Muscle of leg (tissue), 3 donors: ENCODE measurements at regions not wholly inside any gene's neighbourhood (a gene's known extent, or its start where the extent isn't known, plus 50 kb on each side); places are given as distances from the start of the nearest gene placed in this dataset.
A peak's percentile ranks its signal among the peaks of the same experiment; 100 is the strongest.

Experiments
- DNase-seq: peaks from one replicate; pipeline ENCODE4 v3.0.0; 2013
- H3K27ac ChIP-seq: one replicate; pipeline ENCODE4 v1.5.1; 2013; ENCODE audit warnings: mild to moderate bottlenecking, low read length, control low read depth
- H3K27me3 ChIP-seq: one replicate; pipeline ENCODE4 v1.6.1; 2013; ENCODE audit warnings: low read length; ENCODE audit not compliant: control insufficient read depth, insufficient read depth
- H3K36me3 ChIP-seq: one replicate; pipeline ENCODE4 v1.6.1; 2013; ENCODE audit warnings: low read length; ENCODE audit not compliant: control insufficient read depth, insufficient read depth
- H3K4me1 ChIP-seq: one replicate; pipeline ENCODE4 v1.6.1; 2013; ENCODE audit warnings: low read length; ENCODE audit not compliant: control insufficient read depth, insufficient read depth
- H3K4me3 ChIP-seq: one replicate; pipeline ENCODE4 v1.5.1; 2013; ENCODE audit warnings: low read length, control low read depth
- H3K9me3 ChIP-seq: replicated peaks from 2 replicates; pipeline ENCODE4 v1.6.1; 2013; ENCODE audit warnings: low read depth, low read length; ENCODE audit not compliant: control insufficient read depth
- WGBS: methylation state at CpG from one replicate; pipeline ENCODE4 v1.1.5; 2013; ENCODE audit warnings: missing lambda C conversion rate; ENCODE audit not compliant: insufficient coverage; 5-methylcytosine and 5-hydroxymethylcytosine counted together

DNA sequence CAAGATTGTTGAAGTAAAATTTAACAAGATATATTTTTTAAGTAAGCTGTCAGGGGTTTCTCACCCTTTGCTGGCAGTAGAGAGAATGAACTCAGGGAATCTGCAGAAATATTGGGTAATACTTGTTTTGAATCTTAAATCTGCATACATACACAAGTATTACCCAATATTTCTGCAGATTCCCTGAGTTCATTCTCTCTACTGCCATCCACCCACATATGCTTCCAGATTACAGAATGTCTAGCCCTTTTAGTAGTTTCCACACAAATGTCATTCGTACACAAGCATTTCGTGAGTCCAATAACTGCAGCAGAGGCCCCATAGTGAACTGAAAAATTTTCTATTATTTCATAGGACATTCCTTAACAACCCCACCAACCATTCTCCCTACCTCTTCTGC lies 69.6 kb upstream of the TNFRSF21 start:
- WGBS: 93% methylated on average over 2 of the region's 2 CpGs
- DNase-seq: no peak
- Histone ChIP-seq H3K9me3 (no peaks in the 10 kb centered on the region), H3K27ac (no peak overlapping the region), H3K4me1 (no peaks in the 10 kb centered on the region), H3K4me3 (no peak overlapping the region), H3K36me3 (no peaks in the 10 kb centered on the region), H3K27me3 (no peaks in the 10 kb centered on the region)

DNA sequence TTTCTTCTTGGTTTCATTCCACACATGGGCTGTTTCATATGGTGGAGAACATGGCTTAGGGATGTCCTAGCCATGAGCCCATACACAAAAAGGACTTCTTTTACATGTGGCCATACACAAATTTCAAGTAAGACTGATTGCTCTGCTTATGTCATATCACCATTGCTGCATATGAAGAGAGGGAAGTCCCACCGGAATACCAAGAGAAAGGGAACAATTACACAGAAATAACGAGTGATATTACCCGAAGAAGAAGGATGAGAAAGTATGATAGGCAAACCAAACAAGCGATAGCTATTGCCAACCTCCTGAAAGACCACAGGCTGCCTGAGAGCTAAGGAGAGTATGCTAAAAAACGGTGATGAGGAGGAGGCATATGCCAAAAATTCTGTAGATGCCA lies 70.5 kb upstream of the TNFRSF21 start:
- H3K4me1 ChIP-seq: no peaks in the 10 kb centered on the region
- no peak overlapping the region for H3K4me3 ChIP-seq
- H3K9me3 ChIP-seq: no peaks in the 10 kb centered on the region
- 89% methylated on average over 3 of the region's 5 CpGs for WGBS
- no peak overlapping the region for H3K27ac ChIP-seq
- no peak for DNase-seq
- no peaks in the 10 kb centered on the region for H3K36me3 ChIP-seq
- no peaks in the 10 kb centered on the region for H3K27me3 ChIP-seq

DNA sequence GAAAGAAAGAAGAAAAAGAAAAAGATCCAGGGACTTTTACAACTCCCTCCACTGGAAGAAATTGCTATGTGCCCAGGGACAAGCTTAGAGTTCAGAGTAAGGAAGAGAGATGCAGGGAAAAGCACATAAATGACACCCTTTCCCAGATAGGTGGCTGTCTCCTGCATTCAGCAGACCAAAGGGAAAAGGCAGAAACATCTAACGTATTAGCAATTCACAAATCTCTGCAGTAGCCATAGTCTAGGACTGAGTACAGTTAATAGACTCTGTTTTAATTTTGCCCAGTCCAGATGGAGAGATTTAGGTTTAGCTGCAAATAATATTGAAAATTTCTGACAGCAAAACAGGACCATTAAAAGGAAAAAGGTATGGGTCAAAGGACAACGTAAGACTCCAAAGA lies 71.3 kb upstream of the TNFRSF21 start:
- H3K4me1 ChIP-seq: no peaks in the 10 kb centered on the region
- no peaks in the 10 kb centered on the region for H3K27me3 ChIP-seq
- DNase-seq: no peak
- no peak overlapping the region for H3K27ac ChIP-seq
- H3K36me3 ChIP-seq: no peaks in the 10 kb centered on the region
- H3K9me3 ChIP-seq: no peaks in the 10 kb centered on the region
- H3K4me3 ChIP-seq: no peak overlapping the region
- no CpG with 5 or more reads among the region's 2 CpGs for WGBS

DNA sequence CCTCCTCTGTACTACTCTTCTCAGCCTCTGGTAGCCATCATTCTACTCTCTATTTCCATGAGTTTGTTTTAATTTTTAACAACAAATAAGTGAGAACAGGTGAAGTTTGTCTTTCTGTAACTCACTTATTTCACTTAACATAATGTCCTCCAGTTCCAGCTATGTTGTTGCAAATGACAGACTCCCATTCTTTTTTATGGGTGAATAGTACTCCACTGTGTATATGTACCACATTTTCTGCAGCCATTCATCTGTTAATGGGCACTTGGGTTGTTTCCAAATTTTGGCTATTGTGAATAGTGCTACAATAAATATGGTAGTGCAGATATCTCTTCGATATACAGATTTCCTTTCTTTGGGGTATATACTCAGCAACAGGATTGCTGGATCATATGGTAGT lies 73.7 kb upstream of the TNFRSF21 start:
- Histone ChIP-seq H3K9me3 (no peaks in the 10 kb centered on the region), H3K36me3 (no peaks in the 10 kb centered on the region), H3K4me3 (no peak overlapping the region), H3K4me1 (no peaks in the 10 kb centered on the region), H3K27me3 (no peaks in the 10 kb centered on the region), H3K27ac (no peak overlapping the region)
- WGBS: no CpG with 5 or more reads among the region's 1 CpG
- DNase-seq: no peak

DNA sequence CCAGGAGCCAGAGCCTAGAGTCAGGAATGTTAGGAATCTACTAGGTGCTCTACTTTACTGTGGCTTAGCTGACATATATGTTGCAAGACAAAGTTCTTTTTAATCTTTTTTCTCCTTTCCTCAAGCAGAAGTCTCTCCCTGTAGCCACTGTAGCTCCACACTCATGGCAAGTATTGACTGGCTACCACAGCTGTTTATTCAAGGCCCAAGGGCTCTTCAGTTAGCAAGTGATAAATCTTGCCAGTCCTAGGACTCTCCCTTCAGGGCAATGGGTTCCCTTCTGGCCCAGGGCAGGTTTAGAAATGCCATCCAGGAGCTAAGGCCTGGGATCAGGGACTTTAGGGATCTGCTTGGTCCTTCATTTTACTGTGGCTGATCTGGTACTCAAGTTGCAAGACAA lies 82.0 kb upstream of the TNFRSF21 start:
- Histone ChIP-seq H3K9me3 (peaks cover 3% of the 10 kb centered on the region), H3K4me1 (no peaks in the 10 kb centered on the region), H3K36me3 (no peaks in the 10 kb centered on the region), H3K27me3 (no peaks in the 10 kb centered on the region), H3K27ac (no peak overlapping the region), H3K4me3 (no peak overlapping the region)
- DNase-seq: no peak

DNA sequence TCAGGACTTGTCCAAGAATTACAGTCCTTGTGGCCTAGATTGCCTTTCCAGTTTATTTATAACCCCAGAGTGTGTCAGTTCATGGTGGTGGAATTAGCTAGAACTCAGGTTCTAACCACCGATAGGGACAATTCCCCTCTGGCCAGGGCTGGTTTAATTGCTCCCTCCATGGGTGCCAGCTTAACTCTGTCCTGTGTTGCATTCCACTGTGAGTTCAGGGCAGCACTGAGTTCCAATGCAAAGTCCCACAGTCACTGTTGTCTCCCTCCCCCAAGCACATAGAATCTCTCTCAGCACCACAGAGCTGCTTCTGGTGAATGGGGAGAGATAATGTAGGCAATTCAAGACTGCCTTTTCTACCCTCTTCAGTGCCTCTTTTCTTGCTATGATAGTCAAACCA lies 82.5 kb upstream of the TNFRSF21 start:
- Histone ChIP-seq H3K27me3 (no peaks in the 10 kb centered on the region), H3K4me3 (no peak overlapping the region), H3K4me1 (no peaks in the 10 kb centered on the region), H3K27ac (no peak overlapping the region), H3K36me3 (no peaks in the 10 kb centered on the region), H3K9me3 (peaks cover 3% of the 10 kb centered on the region)
- 80% methylated on average over 1 of the region's 1 CpG for WGBS
- DNase-seq: no peak

DNA sequence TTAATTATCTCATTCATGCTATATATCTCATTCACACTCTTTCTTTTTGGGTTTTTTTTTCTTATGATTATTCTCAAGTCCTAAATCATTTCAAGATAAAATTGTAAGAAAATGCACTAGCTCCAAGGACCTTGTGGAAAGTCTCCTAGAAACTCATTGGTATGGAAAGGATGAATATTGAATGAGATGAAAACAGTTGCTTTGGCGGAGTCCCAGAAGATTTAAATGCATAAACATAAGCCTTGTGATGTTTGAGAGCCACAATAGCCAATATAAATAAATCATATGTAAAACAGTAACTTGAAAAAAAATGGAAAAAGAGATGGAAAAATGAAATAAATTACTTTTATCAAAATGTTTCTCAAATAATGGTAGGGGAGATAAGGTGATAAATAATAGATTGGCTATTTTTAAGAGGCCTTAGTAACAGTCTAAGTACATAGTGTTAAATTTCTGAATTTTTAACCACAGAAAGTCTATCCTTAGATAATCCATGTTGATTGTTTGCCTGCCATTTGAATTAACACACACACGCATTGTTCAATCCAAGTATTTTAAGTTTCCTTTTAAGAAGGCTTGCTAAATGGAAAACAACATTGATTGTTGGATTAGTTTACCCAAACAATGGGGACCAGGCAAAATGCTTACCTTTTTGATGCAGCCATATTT lies 81.1 kb upstream of the CD2AP start:
- Histone ChIP-seq H3K27me3 (no peaks in the 10 kb centered on the region), H3K27ac (no peak overlapping the region), H3K9me3 (no peaks in the 10 kb centered on the region), H3K36me3 (no peaks in the 10 kb centered on the region), H3K4me1 (no peaks in the 10 kb centered on the region), H3K4me3 (no peak overlapping the region)
- DNase-seq: no peak
- no CpG with 5 or more reads among the region's 2 CpGs for WGBS

DNA sequence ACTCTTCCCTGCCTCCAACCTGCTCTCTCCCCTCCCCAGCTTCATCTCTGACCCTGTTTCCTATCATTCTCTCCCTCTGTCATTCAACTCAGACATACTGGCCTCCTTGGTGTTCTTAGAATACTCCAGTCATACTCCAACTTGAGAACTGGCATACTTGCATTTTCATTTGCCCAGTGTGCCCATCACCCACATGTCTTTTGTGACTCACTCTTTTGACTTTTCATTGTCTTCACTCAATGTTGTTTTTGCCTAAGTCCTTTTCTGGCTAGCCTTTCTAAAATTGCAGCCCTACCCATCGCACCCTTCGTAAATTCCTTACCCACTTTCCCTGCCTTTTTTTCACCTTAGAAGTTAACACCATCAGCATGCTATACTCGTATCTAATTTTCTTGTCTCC lies 77.0 kb upstream of the CD2AP start:
- no peak for DNase-seq
- no peak overlapping the region for H3K4me3 ChIP-seq

DNA sequence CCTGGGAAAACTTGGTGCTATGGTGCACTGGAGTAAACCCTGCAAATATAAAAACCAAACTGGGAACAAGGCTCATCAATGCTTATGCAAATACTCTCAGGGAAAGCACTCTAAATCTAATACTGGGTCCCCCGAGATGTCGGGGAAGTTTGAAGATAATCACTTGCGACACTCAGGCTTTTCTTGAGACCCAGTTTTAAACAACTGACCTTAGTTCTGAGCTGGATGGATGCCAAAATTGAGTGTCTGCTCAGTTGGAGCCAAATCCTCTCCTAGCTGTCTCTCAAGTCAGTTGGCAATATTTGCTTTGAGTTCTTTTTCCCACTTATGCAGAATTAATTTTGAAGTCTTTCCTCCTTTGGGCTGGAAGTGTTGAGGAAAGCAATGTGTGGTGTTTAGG lies 75.5 kb upstream of the CD2AP start:
- WGBS: 80% methylated on average over 1 of the region's 3 CpGs
- H3K4me3 ChIP-seq: no peak overlapping the region

More for the DNA sequence above, 77.0 kb upstream of the CD2AP start:
- 87% methylated on average over 2 of the region's 3 CpGs for WGBS
- Histone ChIP-seq H3K27ac (no peak overlapping the region), H3K36me3 (no peaks in the 10 kb centered on the region), H3K27me3 (no peaks in the 10 kb centered on the region), H3K4me1 (no peaks in the 10 kb centered on the region), H3K9me3 (no peaks in the 10 kb centered on the region)

DNA sequence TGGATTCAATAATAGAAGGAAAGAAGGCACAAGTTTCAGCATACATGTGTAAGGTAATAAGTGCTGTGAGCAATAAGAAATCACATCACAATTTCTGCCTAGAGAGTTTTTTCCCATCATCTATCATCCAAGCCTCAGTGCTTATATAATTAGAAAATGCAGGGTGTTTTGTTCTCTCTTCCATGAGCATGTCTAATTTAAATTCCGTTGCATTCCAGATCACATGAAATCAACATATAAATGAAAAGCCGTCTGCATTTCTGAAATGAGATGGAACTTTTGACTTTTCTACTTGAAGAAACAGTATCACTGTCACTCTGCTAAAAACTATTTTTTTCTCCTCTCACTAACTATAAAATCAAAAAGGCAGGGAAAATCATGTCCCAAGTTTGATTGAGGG lies 74.5 kb upstream of the CD2AP start:
- DNase-seq: no peak
- no peak overlapping the region for H3K27ac ChIP-seq
- H3K4me3 ChIP-seq: no peak overlapping the region
- no peaks in the 10 kb centered on the region for H3K4me1 ChIP-seq
- no peaks in the 10 kb centered on the region for H3K9me3 ChIP-seq
- WGBS: no CpG with 5 or more reads among the region's 2 CpGs
- H3K27me3 ChIP-seq: no peaks in the 10 kb centered on the region
- H3K36me3 ChIP-seq: no peaks in the 10 kb centered on the region

More for the DNA sequence above, 75.5 kb upstream of the CD2AP start:
- Histone ChIP-seq H3K36me3 (no peaks in the 10 kb centered on the region), H3K4me1 (no peaks in the 10 kb centered on the region), H3K27me3 (no peaks in the 10 kb centered on the region), H3K27ac (no peak overlapping the region), H3K9me3 (no peaks in the 10 kb centered on the region)
- peak; percentile 12 for DNase-seq

DNA sequence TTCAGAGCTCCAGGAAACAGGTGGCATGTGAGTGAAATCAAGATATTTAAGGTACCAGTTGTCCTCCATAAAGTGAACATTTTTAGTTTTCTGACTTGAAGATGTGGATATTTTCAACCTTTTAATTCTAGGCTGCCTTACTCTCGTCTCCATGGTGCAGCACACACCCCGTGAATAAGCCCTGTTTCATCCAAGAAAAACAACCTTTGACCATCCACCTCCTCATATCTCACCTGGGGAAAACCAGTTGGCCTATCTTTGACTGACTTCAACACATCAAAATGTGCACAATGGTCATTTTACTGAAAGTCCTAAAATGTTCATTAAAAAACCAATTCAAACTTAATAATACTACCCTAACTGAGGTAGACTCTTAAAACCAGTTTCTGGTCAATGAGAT lies 73.8 kb upstream of the CD2AP start:
- WGBS: 69% methylated on average over 2 of the region's 2 CpGs
- Histone ChIP-seq H3K27ac (no peak overlapping the region), H3K36me3 (no peaks in the 10 kb centered on the region), H3K27me3 (no peaks in the 10 kb centered on the region), H3K4me1 (no peaks in the 10 kb centered on the region), H3K9me3 (no peaks in the 10 kb centered on the region), H3K4me3 (no peak overlapping the region)
- no peak for DNase-seq
